ELR (cell line): ENCODE measurements at regions not wholly inside any gene's neighbourhood (a gene's known extent, or its start where the extent isn't known, plus 50 kb on each side); places are given as distances from the start of the nearest gene placed in this dataset.
A peak's percentile ranks its signal among the peaks of the same experiment; 100 is the strongest.

Experiments used
- DNase-seq: peaks from one replicate; pipeline ENCODE4 v3.0.0-alpha.2; 2015; ENCODE audit warnings: low read depth

DNA sequence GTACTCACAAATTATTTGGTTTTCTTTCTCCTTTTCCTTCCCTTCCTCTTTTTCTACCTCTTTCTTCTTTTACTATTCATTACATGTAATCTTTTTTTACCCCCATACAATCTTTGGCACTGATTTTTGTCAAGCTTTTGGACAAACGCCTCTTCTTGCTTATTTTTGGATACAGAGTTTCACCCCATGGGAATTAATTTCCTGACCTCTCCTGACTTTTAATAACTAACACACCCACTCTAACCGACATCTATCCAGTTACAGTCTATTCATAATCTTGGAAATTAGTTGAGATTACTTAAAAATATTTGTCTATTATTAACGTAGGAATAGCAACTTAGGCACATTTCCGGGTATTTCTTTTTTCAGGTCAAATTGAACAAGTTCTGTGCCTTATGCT is 101.2 kb downstream of the HDGFL1 start:
- DNase-seq = no peak

DNA sequence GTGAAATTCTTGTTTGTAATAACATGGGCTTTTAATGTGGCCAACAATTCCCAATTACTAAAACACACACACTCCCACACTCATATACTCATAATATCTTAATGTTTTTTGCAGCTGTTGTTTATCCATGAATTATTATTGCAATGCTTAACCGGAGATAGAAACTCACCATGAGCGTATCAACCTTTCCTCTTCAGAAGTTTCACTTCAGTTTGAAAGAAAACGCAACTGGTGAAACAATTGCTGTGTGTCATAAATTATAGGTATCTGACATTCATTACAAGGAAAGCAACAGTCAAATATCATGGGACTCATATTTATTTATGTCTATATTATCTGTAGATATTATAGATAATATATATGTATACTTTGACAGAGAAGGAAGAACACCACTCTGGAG is 104.1 kb downstream of the HDGFL1 start:
- no peak for DNase-seq

DNA sequence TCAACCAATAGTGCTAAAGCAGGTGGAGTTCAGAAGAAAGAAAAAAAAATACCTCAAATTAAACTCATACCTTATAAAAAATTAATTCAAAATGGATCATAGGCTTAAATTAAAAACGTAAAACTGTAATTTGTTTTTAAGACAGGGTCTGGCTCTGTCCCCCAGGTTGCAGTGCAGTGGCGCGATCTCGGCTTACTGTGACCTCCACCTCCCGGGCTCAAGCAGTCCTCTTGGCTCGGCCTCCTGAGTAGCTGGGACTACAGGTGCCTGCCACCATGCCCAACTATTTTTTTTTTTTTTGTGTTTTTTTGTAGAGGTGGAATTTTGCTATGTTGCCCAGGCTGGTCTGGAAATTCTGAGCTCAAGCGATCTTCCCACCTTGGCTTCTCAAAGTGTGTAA is 111.6 kb downstream of the HDGFL1 start:
- DNase-seq = no peak

DNA sequence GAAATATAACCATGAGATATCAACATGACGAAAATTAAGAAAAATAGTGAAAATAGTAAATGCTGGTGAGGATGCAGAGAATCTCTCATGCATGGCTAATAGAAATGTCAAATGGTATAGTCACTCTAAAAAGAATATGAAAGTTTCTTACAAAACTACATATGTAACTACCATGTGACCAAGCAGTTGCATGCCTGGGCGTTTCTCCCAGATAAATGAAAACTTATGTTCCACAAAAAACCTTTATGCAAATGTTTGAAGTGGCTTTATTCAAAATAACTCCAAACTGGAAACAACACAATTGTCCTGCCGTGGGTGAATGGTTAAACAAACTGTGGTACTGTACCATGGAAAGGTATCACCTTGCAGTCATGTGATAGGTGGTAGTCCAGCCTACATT is 112.4 kb downstream of the HDGFL1 start:
- DNase-seq = no peak

DNA sequence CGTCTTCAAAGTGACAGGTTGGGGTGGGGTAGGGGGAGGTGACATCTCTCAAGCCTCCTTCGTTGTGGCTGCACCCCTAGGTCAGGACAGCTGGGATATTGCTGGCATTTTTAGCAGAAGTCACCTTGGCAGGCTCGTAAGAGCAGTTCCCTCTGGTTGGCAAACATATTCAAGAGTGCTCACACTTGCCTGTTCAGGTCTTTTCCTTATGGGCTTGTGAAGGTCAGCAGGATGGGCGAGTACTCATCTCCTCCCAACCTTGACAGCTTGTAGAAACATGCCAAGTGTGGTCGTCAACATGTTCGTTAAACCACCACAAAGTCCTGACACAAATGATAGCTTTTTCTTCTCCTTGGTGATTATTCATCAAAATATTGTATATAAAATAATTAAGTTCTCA is 113.6 kb downstream of the HDGFL1 start:
- DNase-seq = no peak

DNA sequence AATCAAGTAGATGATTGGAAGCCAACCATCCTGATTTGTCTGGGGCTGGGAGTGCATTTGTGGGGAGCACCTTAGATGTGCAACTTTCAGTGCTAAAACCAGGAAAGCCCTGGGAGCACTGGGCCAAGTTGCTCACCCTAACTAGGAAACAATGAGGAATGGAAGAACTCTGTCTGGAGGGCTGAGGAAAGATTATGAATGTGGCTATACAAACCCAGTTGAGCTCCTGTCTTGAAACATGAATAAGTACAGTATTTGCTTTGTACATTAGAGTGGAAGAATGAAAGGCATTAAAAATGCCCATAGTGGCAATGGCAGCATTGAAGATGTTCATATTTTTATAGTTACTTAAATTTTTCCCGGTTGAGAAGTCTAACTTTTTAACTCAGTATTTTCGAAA is 121.1 kb downstream of the HDGFL1 start:
- no peak for DNase-seq

DNA sequence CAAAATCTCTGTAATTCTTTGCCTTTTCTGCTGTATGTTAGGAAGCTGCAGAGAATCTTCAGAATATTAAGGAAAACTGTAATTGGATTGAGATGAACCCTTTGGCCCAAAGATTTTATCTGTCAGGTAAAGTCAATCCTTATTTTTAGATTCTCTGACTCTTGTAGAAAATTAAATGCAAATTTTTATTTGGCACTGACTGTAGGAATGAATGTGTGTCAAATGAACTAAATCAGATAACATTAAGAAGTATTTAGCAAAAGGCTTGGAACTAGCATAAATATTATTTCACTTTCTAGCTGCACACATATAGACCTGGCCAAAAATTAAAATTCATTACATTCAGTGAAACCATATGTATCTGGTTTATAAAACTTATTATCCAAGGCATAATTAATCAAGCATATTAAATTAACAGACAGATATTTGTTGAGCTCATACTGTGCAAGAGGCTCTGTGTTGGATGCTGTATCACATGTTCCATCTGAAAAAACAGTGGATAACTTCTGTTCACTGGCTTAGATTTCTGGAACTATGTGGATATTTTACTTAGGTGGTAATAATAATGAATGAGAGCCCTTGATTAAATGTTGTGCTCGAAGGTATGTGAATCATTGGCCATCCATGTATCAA is 124.8 kb downstream of the HDGFL1 start:
- DNase-seq = no peak

DNA sequence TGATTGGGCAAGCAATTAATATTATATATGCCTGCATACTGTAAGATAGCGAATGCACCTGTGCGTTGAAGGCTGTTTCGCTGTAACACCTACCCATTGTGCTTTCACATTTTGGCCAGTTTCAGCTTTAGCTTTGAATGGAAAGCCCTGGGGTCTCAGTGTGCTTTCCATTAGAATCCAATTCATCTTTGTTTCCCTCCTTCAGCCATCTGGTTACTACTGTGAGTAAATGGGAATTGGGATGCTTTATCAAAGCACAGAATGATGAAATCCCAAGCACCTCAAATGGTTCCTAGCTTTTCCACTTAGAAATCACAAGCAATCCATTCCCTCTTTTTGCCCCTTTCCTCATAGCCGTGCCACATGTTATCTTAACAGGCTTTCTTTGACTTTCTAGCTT is 127.1 kb downstream of the HDGFL1 start:
- DNase-seq = no peak

DNA sequence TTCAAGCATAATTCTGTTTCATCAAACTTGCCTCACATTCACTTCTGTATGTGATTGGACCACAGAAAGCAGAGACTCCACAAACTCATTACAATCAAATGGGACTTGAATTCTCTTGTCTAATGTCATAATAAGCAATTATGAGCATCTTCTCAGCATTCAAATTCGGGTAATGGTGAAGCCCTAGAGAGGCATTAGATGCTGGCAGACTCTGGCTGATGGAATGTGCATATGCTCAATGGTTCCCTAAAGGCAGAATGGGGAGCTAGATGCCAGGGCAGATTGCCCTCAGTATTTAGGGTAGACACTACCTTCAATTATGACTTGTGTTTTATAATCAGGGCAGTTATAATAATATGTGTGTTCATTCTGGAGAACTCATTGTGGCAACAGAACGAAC is 127.9 kb downstream of the HDGFL1 start:
- DNase-seq = no peak

DNA sequence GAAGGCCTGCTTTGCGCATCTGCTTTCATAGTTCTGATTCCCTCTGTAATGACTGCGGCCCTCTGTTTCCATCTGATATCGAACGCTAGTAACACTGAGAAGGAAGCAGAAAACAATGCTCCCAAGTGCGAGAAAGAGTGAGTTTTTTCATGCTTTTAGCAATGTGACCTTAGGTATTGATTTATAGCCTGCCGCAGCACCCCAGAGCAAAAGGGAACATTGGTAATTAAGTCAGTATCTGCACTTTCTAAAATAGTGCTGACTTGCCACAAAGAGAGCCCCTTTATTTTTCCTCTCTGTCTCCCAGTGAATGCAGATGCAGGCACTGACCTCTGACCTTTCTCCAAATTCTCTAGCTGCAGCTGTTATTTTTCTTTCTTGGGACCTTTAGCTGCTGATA is 129.8 kb downstream of the HDGFL1 start:
- no peak for DNase-seq

DNA sequence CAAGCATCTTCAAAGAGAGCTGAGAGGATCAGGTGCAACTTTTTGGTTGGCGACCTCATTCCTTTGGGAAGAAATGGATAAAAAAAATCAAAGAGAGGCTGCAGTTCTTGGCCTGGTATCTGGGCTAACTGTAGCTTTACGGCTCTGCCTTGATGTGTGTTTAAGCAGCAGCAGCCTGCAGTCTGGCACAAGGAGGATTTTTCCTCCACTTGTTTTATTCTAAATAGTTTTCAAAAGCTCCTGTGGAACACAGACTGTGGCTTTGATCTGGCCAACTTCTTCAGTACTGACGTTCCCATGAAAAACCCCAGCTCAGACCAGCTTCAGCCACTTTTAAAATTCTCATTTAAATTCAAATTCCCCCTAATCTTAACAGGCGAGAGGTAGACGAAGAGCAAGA is 137.3 kb downstream of the HDGFL1 start:
- DNase-seq = no peak

DNA sequence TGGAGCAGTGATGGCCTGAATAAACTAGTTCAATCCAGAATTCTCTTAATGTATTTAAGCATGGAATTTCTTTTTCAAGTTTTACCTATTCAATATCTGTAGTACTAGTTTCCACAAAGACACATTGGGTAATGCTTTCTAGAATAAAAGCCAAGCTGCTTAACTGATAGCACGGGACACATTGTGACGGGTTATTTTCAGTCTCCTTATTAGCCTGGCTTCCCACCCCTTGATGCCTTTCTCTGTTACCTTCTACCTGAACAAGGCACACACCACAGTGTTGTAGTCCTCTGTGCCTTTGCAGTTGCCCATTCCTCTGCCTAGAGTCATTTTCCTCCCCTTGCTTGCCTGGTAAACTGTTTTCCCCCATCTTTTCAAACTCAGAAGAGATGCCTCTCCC is 139.1 kb downstream of the HDGFL1 start:
- DNase-seq = no peak

DNA sequence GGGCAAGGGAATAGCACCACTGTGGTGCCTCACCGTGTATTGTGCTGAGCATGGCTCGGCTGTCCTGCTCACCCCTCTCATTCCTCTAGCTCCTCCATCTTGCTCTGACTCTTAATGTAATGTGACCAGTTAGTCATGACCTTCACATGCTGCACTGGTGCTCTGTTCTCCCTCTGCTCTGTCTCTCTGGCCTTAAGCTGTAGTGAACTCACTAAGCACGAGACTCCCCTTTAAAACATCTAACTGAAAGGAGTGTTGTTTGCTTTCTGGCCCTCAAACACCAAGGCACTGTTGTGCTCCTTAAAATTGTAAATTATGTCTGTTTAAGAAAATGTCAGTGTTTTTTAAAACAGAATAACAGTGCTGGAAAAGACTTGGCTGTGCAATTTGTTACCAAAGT is 140.4 kb downstream of the HDGFL1 start:
- DNase-seq = no peak

DNA sequence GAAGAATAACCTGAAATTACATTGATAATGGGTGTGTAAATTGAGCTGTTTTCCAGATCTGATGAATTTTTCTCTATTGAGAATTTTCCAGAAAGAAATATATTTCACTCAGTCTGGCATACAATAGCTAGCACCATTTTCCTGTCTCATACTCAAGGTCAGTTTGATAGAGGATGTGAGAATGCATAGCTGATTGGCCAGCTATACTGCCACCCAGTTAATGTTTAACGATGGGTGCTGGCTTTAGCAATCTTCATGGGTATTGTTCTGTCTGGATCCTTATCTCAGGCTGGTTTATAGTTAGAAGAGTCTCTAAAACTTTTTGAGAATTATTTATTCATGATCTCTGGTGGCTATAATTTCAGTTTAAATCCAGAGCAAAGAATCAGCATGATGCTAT is 147.4 kb downstream of the HDGFL1 start:
- no peak for DNase-seq

DNA sequence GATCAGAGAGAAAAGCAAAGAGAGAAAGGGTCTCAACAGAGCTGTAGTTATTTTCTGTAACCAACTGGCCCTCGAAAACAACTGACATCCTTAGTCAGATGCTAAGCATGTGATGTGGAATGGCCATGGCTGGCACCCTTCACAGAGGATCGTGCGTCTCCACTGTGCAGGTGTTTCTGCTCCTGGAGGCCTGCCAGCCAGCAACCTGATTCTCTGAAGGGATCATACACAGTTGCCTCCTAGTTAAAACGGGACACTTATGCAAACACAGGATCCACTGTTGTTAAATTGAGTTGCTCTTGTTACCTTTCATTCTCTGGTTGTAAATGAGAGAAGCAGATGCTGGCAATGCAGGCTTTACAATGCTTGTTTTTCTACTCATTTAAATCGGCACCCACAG is 148.5 kb downstream of the HDGFL1 start:
- DNase-seq = no peak

DNA sequence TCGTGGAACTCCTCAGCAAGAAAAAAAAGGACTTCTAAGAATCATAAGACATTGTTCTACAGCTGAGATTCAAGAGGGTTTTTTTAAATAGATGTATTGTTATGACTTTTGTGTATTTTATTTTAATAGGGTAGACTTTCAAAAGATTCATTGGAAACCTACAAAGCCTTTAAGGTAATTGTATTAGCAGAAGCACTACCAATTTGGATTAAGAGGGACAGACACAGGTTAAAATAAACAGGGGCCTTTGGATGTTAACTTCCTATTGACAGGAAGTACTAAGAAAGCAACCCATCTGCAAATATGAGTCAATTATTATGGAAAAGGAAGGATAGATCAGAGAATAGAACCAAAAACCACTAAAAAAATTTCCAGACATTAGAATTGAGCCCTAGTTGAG is 153.5 kb downstream of the HDGFL1 start:
- DNase-seq = no peak

DNA sequence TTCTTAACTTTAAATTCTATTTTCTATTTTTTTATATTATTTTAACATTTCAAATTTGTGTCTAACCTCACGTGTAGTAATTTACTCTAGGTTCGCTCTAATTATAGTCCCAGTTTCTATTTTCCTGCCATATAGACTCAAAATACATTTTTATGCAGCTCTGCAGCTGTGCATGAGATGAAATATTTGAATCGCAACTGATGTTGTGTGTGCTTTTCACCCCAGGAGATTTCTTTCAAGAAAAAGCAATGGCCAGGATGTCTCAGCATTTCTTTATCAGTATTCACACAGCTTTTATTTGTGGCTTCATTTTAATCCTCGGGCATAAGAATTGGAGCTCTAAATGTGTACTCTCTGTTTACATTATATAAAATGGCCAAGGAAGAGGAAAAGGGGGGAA is 157.6 kb downstream of the HDGFL1 start:
- no peak for DNase-seq

DNA sequence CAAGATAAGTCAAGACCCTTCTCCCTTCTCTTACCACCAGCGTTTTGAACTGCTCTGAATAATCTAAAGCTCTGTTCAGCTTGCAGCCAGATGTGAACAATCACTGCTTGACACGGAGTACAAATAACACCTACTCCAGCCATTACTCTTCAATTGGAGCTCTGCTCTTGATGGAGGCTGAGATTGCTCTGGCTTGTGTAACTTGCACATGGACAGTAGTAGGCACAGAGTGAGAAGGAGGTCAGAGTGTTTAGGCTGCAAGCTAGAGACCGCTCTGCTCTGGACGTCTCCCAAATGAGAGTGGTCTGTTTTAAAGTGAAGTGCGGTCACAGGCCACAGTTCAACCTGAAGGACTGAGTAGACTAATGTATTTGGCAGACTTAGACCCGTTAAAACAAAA is 158.3 kb downstream of the HDGFL1 start:
- DNase-seq = no peak

DNA sequence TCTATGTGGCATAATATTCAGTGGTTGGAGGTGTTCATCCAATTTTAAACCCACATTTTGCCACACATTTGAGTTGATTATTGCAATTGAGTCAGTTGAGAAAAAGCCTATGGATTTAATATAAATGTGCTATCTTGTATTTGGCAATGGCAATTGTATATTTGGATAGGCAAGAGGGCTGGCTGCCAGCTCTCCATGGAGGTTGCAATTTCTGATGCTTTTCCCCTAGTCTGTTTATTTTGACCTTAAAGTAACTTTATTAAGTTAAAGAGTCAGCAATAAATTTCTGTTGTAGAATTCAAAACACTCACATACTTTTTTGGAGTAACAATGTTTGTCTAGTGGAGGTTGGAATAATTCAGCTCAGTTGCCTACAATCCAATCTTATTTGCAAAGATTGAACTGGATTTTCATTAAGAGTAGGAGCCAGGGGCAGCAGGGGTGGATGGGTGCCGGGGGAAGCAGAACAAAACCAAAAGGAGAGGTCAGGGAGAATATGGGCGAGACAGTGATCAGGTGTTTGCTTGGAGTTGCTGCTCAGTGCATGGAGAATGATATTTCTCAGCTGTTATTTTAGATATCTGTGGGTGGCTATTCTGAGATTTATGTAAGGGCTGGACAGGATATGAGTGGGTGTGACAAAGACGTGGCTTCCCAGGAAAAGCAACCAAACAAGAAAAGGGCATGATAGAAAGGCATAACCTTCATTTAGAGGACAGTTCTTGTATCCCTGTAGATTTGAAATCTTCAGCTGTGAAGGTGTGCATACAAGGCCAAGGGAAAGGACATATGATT is 163.0 kb downstream of the HDGFL1 start:
- no peak for DNase-seq

DNA sequence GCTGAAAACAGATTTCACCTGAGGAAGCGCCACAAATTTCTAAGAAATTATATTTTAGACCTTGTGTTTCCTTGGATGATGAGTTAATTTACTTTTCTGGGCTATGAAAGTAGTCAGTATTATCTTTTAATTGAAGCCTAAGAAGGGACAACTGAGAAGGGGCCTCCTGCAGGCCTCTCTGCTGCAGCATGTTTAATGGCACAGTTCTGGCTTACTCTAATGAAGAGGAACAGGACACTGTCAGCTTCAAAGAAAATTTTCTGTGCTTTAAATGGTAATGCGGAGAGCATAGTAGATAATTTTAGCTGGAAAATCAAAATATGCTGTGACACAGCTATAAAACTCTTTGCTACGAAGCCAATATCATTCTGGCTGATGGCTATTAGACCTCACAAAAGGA is 167.4 kb downstream of the HDGFL1 start:
- DNase-seq = no peak

DNA sequence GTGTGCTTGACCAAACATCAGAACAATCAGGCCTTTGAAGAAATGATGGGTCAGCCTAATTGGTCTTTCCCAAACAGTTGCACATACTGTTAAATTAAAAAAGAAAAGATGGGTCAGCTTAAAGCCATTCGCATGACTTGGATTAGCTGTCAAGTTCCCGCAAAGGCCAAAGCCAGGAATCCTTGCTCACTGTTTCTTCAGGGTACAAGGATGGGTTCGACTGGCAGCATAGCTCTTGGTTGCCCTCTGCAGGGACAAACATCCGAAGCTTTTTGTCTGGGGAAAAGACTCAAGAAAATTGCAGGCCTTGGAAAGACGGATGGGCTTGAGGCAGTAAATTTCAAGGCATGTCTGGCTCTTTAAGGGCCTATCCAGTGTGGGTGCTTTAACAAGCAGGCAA is 168.0 kb downstream of the HDGFL1 start:
- peak; percentile 6 for DNase-seq

DNA sequence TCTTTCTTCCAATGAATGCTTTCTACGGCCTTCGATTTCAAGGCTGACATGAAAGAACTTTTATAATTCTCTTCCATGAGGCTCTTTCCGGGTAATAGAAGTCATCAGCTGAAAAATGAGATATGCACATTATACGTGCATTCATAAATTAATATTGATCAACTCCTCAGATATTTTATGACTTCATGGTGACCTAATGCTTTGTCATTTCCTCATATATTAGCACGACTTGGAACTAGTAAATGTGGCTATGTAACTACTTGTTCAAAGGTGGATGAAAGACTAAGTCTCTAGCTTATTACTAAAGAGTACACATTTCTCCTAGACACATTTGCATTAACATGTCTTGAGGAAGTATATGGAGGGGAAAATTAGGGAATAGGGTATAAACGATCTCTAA is 168.8 kb downstream of the HDGFL1 start:
- peak; percentile 2 for DNase-seq

DNA sequence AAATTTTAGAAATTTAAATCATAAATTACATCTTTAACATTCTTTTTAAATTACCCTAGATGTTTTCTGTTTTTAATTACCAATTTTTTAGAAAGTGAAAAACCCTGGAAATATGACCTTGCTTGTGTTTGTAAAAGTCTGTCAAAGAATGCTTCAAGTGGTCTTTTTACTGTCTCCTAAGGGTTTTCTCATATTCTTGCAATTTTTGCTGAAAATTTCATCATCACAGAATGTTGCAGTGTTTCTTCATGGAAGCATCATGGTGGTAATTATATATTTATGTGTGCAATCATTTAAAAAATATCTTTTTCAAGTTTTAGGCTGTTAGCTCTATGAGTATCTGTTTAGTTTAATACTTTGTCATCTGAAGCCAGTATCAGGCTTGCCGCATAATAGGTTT is 178.2 kb downstream of the HDGFL1 start:
- DNase-seq = no peak

DNA sequence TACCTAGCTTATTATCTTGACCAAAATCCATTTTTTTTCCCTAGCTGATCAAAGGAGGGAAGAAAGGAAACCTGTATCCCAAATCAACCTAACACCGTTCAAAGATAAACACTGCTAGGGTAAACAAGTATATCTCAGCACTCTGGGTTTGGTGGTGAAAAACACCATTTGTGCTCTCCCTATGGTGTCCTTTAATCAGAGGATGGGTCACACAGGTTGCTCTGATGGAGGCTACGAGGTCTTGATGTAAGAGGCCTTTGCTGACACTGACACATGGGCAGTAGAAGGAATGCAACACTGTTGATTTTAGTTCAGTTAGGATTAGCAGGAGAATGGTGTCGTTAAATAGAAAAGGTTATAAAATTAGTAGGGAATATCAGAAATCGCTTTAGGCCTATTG is 179.3 kb downstream of the HDGFL1 start:
- no peak for DNase-seq
